Osteoblast (primary cell): ENCODE measurements at regions not wholly inside any gene's neighbourhood (a gene's known extent, or its start where the extent isn't known, plus 50 kb on each side); places are given as distances from the start of the nearest gene placed in this dataset.

Experiments
- DNase-seq: peaks from one replicate; pipeline ENCODE4 v3.0.0; 2011; ENCODE audit warnings: low spot score, mixed read lengths; ENCODE audit not compliant: insufficient read length; ENCODE audit errors: missing footprints
- H2AFZ ChIP-seq: 2 replicates; pipeline ENCODE4 v1.6.0; 2011; ENCODE audit warnings: mild to moderate bottlenecking, low read length
- H3K27ac ChIP-seq: 2 replicates; pipeline ENCODE4 v1.5.1; 2011; ENCODE audit warnings: mild to moderate bottlenecking, low read depth, low read length, moderate library complexity
- H3K27me3 ChIP-seq: 2 replicates; pipeline ENCODE4 v1.6.0; 2012; ENCODE audit warnings: mild to moderate bottlenecking, control low read depth, inconsistent platforms, low read length, moderate library complexity; ENCODE audit not compliant: insufficient read depth
- H3K36me3 ChIP-seq: 2 replicates; pipeline ENCODE4 v1.5.1; 2011; ENCODE audit warnings: mild to moderate bottlenecking, low read length, control low read depth, moderate library complexity; ENCODE audit not compliant: insufficient read depth
- H3K4me1 ChIP-seq: 2 replicates; pipeline ENCODE4 v1.5.1; 2011; ENCODE audit warnings: mild to moderate bottlenecking, low read length, control low read depth, moderate library complexity; ENCODE audit not compliant: insufficient read depth
- H3K4me2 ChIP-seq: 2 replicates; pipeline ENCODE4 v1.6.0; 2011; ENCODE audit warnings: mild to moderate bottlenecking, low read length; ENCODE audit not compliant: insufficient read depth
- H3K4me3 ChIP-seq: fragments of 200-600 bp; sonication (generic); 3 replicates; pipeline ENCODE4 v1.5.1; 2012; ENCODE audit warnings: mild to moderate bottlenecking, low read length, inconsistent platforms; ENCODE audit not compliant: insufficient read depth
- H3K79me2 ChIP-seq: 2 replicates; pipeline ENCODE4 v1.6.0; 2012; ENCODE audit warnings: mild to moderate bottlenecking, low read length, control low read depth, inconsistent platforms; ENCODE audit not compliant: insufficient read depth
- H3K9me3 ChIP-seq: 2 replicates; pipeline ENCODE4 v1.5.1; 2011; ENCODE audit warnings: low read depth, low read length, control low read depth
- H4K20me1 ChIP-seq: 2 replicates; pipeline ENCODE4 v1.6.0; 2012; ENCODE audit warnings: mild to moderate bottlenecking, low read length, control low read depth; ENCODE audit not compliant: insufficient read depth
- CTCF ChIP-seq: IDR thresholded peaks from 2 replicates; pipeline ENCODE4 v1.5.1; 2011; ENCODE audit warnings: mild to moderate bottlenecking, low read depth, low read length, moderate library complexity; ENCODE audit errors: extremely low read depth

- H3K9me3 ChIP-seq: no peaks in the 10 kb centered on the region
- H3K4me1 ChIP-seq: peaks cover 49% of the 10 kb centered on the region
- no peaks in the 10 kb centered on the region for H4K20me1 ChIP-seq
- no peaks in the 10 kb centered on the region for H3K79me2 ChIP-seq
- H3K4me3 ChIP-seq: no peak overlapping the region
- H3K27ac ChIP-seq: no peak overlapping the region
- no peaks in the 10 kb centered on the region for H3K36me3 ChIP-seq
- H3K4me2 ChIP-seq: no peak overlapping the region
- H3K27me3 ChIP-seq: no peaks in the 10 kb centered on the region
- TF ChIP-seq CTCF: no peak
- no peak overlapping the region for H2AFZ ChIP-seq
- DNase-seq: peak; percentile 22
Measured at GRCh38 chr22:27131346-27131745, 474.0 kb downstream of the MIAT start.

- no peak for DNase-seq
- Histone ChIP-seq H3K4me1 (peaks cover 49% of the 10 kb centered on the region), H3K27me3 (no peaks in the 10 kb centered on the region), H4K20me1 (no peaks in the 10 kb centered on the region), H2AFZ (no peak overlapping the region), H3K9me3 (no peaks in the 10 kb centered on the region), H3K36me3 (no peaks in the 10 kb centered on the region), H3K79me2 (no peaks in the 10 kb centered on the region), H3K4me3 (no peak overlapping the region), H3K4me2 (no peak overlapping the region), H3K27ac (no peak overlapping the region)
- TF ChIP-seq CTCF: no peak
Measured at GRCh38 chr22:27132400-27132799, 475.0 kb downstream of the MIAT start.

GRCh38 chr22:27133019-27133431 lies 475.6 kb downstream of the MIAT start:
- Histone ChIP-seq H3K4me2 (no peak overlapping the region), H3K4me3 (no peak overlapping the region), H3K27me3 (no peaks in the 10 kb centered on the region), H3K4me1 (peaks cover 49% of the 10 kb centered on the region), H3K79me2 (no peaks in the 10 kb centered on the region), H2AFZ (no peak overlapping the region), H3K36me3 (no peaks in the 10 kb centered on the region), H4K20me1 (no peaks in the 10 kb centered on the region), H3K9me3 (no peaks in the 10 kb centered on the region), H3K27ac (no peak overlapping the region)
- DNase-seq: peak; percentile 32
- TF ChIP-seq CTCF: no peak

- Histone ChIP-seq H3K9me3 (no peaks in the 10 kb centered on the region), H3K79me2 (no peaks in the 10 kb centered on the region), H4K20me1 (no peaks in the 10 kb centered on the region), H3K4me3 (peak overlapping the region; percentile 44), H2AFZ (peak overlapping the region; percentile 82), H3K4me2 (peak overlapping the region; percentile 69), H3K27ac (peak overlapping the region; percentile 91), H3K4me1 (peaks cover 46% of the 10 kb centered on the region), H3K27me3 (no peaks in the 10 kb centered on the region), H3K36me3 (no peaks in the 10 kb centered on the region)
- peak; percentile 57 for DNase-seq
- no peak for TF ChIP-seq CTCF
Measured at GRCh38 chr22:27133681-27134314, 476.4 kb downstream of the MIAT start.
